GM12873 (cell line): ENCODE measurements at regions not wholly inside any gene's neighbourhood (a gene's known extent, or its start where the extent isn't known, plus 50 kb on each side); places are given as distances from the start of the nearest gene placed in this dataset.

Experiments
- CTCF ChIP-seq: IDR thresholded peaks from 2 replicates; pipeline ENCODE4 v1.5.1; 2012; ENCODE audit warnings: low read depth, mild to moderate bottlenecking, moderate library complexity, low read length, control low read depth; ENCODE audit not compliant: insufficient read depth; ENCODE audit errors: missing control alignments

- TF ChIP-seq CTCF = no peak
These were observed 157.5 kb upstream of the SPIN4 start for GRCh38 chrX:63508668-63509067.

GRCh38 chrX:63506320-63506719 lies 155.2 kb upstream of the SPIN4 start:
- TF ChIP-seq CTCF = peak; percentile 42

- no peak for TF ChIP-seq CTCF
These were observed 152.4 kb upstream of the SPIN4 start for GRCh38 chrX:63503541-63503940.

- no peak for TF ChIP-seq CTCF
These were observed 137.6 kb upstream of the SPIN4 start for GRCh38 chrX:63488546-63489373.

GRCh38 chrX:63475200-63475599 lies 124.1 kb upstream of the SPIN4 start:
- no peak for TF ChIP-seq CTCF

GRCh38 chrX:63471004-63471403 lies 119.9 kb upstream of the SPIN4 start:
- TF ChIP-seq CTCF = no peak

GRCh38 chrX:63470506-63470905 lies 119.4 kb upstream of the SPIN4 start:
- TF ChIP-seq CTCF = no peak

- TF ChIP-seq CTCF = peak; percentile 20
These were observed 115.6 kb upstream of the SPIN4 start for GRCh38 chrX:63466690-63467089.
